Esophagus (tissue), 2 donors: ENCODE measurements at regions not wholly inside any gene's neighbourhood (a gene's known extent, or its start where the extent isn't known, plus 50 kb on each side); places are given as distances from the start of the nearest gene placed in this dataset.

Source experiments
- H3K27ac ChIP-seq, 2 donors: one replicate each; pipeline ENCODE4 v1.5.1; 2013; ENCODE audit warnings: low read depth in 2 of 2, mild to moderate bottlenecking in 2 of 2, inconsistent platforms in 1 of 2, low read length in 1 of 2, moderate library complexity in 1 of 2
- H3K27me3 ChIP-seq, 2 donors: one replicate each; pipeline ENCODE4 v1.6.1; 2013; ENCODE audit warnings: low read length in 2 of 2, control low read depth in 1 of 2, mild to moderate bottlenecking in 1 of 2; ENCODE audit not compliant: insufficient read depth in 2 of 2, control insufficient read depth in 1 of 2
- H3K36me3 ChIP-seq, 2 donors: one replicate each; pipeline ENCODE4 v1.6.1; 2013; ENCODE audit warnings: low read length in 1 of 2; ENCODE audit not compliant: control insufficient read depth in 2 of 2, insufficient read depth in 2 of 2
- H3K4me1 ChIP-seq, 2 donors: one replicate each; pipeline ENCODE4 v1.6.1; 2013; ENCODE audit warnings: low read length in 1 of 2; ENCODE audit not compliant: control insufficient read depth in 2 of 2, insufficient read depth in 2 of 2
- H3K4me3 ChIP-seq, 2 donors: one replicate each; pipeline ENCODE4 v1.5.1; 2013; ENCODE audit warnings: low read length in 2 of 2, mild to moderate bottlenecking in 2 of 2, low read depth in 1 of 2, moderate library complexity in 1 of 2
- H3K9me3 ChIP-seq, 2 donors: one replicate each; pipeline ENCODE4 v1.6.1; 2013; ENCODE audit warnings: mild to moderate bottlenecking in 2 of 2, low read depth in 1 of 2, low read length in 1 of 2, moderate library complexity in 1 of 2; ENCODE audit not compliant: control insufficient read depth in 2 of 2, insufficient read depth in 1 of 2
- WGBS, 2 donors: extraction: QIAGEN DNeasy Blood & Tissue Kit; methylation state at CpG; one replicate each; pipeline ENCODE4 v1.1.7; 2013; 5-methylcytosine and 5-hydroxymethylcytosine counted together
- donor health status: healthy with polysubstance abuse.
- donor health status: Bipolar disorder and iron deficiency.

DNA sequence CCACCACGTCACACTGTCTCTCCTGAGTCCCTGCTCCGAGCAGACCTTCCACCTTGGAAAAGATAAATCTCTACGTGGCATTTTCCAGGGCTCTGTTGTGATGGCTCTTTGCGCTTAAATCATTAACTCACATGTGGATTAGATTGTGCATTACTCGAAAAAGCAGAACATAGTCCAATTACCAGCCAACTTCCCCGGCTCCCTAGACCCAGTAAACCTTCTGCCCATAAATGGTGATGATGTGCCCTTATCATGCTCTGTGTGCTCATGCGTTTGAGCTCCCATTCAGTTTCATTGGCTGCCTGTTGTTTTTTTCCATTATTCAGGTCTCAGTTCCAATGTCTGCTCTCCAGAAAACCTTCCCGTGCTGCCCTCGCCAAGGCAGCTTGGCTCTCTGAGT is 471.2 kb downstream of the GLRX3 start:
- whole genome bisulfite sequencing, 2 donors, result 77 to 84% methylated on average over 9 of the region's 9 CpGs
- Histone ChIP-seq H3K27ac (no peak overlapping the region), H3K36me3 (no peaks in the 10 kb centered on the region), H3K27me3 (no peaks in the 10 kb centered on the region), H3K4me3 (no peak overlapping the region), H3K4me1 (no peaks in the 10 kb centered on the region), H3K9me3 (peaks cover 11 to 12% of the 10 kb centered on the region in 2 donors)

DNA sequence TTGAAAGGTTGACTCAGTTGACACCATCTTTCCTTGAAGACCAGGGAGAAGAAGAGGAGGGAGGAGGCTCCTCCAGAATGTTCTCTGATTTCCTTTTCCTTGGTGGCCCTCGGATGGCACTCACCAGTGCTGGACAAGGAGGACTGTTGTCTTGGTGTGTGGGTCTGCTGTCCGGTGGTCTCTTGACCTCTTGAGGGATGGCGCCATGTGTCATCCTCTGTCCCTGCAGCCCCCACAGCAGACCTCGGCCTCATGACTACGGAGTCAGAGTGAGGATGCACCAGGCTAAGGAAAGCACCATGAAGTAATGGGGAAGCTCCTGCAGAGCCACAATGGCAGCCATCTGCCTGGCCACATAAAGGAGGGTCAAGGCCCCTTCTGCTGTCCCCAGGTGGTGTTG is 475.0 kb downstream of the GLRX3 start:
- H3K36me3 ChIP-seq, result no peaks in the 10 kb centered on the region
- peaks cover 4 to 9% of the 10 kb centered on the region in 2 donors for H3K9me3 ChIP-seq
- no peak overlapping the region for H3K4me3 ChIP-seq
- no peak overlapping the region for H3K27ac ChIP-seq
- 85% methylated on average over 5 of the region's 5 CpGs for WGBS, 2 donors
- no peaks in the 10 kb centered on the region for H3K4me1 ChIP-seq
- no peaks in the 10 kb centered on the region for H3K27me3 ChIP-seq

DNA sequence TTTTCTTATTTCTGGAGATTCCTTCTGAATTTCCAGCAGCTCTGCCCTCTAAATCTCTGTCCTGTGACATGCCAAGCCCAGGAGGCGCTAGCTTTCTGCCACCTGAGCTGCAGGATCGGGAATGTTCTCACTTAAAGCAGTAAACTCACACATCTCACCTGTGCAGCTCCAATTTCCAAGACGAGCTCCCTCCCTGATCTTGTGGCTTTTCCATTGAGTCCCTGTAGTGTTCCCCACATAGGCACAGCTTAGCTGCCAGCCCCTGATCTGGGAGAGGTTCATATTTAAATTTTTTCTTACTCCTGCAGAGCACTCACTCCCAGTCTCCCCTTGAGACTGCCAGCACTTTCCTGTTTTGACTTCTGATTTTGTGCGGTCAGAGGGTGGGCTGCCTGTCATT is 479.3 kb downstream of the GLRX3 start:
- WGBS, 2 donors, result 12 to 14% methylated on average over 4 of the region's 4 CpGs
- no peaks in the 10 kb centered on the region for H3K27me3 ChIP-seq
- H3K27ac ChIP-seq, result no peak overlapping the region
- H3K4me1 ChIP-seq, result no peaks in the 10 kb centered on the region
- peaks cover 4 to 9% of the 10 kb centered on the region in 2 donors for H3K9me3 ChIP-seq
- no peak overlapping the region for H3K4me3 ChIP-seq
- H3K36me3 ChIP-seq, result no peaks in the 10 kb centered on the region

DNA sequence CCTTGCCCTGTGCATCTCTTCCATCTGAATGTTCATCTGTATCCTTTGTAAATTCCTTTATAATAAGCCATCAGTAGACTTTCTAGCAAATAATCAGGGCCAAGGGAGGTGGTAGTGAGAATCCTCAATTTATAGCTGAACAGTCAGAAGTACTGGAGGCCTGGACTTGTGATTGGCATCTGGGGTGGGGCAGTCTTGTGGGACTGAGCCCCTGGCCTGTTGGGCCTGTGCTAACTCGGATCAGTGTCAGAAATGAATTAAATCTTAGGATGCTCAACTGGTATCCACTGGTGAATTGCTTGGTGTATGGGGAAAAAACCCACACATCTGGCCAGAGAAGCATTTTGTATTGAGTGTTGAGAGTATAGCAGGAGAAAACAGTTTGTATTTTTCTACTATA is 481.8 kb downstream of the GLRX3 start:
- Histone ChIP-seq H3K4me1 (no peaks in the 10 kb centered on the region), H3K36me3 (no peaks in the 10 kb centered on the region)
- WGBS, 2 donors, result 60 to 67% methylated on average over 1 of the region's 1 CpG

DNA sequence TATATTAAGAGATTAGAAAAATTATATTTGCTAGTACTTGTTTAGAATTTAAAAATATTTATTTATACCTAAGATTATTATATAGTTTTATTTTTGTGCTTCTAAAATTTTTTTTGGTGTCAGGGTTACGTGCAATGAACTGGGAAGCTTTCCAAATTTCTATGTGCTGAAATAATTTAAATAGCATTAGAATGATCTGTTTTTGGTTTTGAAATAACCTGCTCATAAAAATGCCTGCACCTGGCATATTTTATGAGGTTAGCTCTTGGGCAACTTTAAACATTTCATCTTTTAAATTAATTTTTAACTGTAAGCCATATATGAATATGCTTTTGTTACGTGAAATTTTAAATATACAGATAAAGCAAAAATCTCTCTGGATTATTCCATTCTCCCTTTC is 482.5 kb downstream of the GLRX3 start:
- WGBS, 2 donors, result 47 to 56% methylated on average over 2 of the region's 2 CpGs
- H3K4me3 ChIP-seq, result no peak overlapping the region
- H3K4me1 ChIP-seq, result no peaks in the 10 kb centered on the region
- H3K36me3 ChIP-seq, result no peaks in the 10 kb centered on the region
- no peak overlapping the region for H3K27ac ChIP-seq
- no peaks in the 10 kb centered on the region for H3K27me3 ChIP-seq
- H3K9me3 ChIP-seq, result peaks cover 3 to 10% of the 10 kb centered on the region in 2 donors

More for the DNA sequence above, 481.8 kb downstream of the GLRX3 start:
- H3K27me3 ChIP-seq, result no peaks in the 10 kb centered on the region
- no peak overlapping the region for H3K4me3 ChIP-seq
- H3K9me3 ChIP-seq, result peaks cover 3 to 10% of the 10 kb centered on the region in 2 donors
- H3K27ac ChIP-seq, result no peak overlapping the region

DNA sequence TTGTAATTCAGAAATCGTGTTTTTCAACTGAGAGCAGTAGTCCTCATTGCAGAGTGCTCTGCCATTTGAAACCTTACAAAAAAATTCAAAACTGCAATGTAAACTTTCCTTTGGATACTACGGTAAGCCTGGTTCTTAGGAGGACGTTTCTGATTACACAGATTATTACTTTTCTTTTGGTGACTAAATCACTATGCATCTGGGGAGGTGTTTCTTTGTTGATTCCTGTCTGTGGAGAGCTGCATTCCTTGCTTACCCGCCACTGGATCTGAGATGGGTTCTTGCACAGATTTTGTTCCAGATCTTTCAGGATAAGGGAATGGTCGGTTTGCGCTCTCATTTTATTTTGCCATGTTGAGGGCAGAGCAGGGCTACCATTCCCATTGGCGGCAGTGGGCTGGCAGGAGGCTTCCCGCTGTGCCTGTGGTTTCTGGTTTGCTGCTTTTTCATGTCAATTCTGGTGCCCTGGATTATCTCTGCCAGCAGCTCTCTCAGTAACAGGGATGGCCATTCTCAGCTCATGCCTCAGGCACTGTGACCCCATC is 485.1 kb downstream of the GLRX3 start:
- no peak overlapping the region for H3K4me3 ChIP-seq
- H3K27ac ChIP-seq, result no peak overlapping the region
- H3K9me3 ChIP-seq, result peaks cover 7 to 10% of the 10 kb centered on the region in 2 donors
- no peaks in the 10 kb centered on the region for H3K27me3 ChIP-seq
- WGBS, 2 donors, result 55 to 60% methylated on average over 8 of the region's 8 CpGs
- no peaks in the 10 kb centered on the region for H3K4me1 ChIP-seq
- no peaks in the 10 kb centered on the region for H3K36me3 ChIP-seq

DNA sequence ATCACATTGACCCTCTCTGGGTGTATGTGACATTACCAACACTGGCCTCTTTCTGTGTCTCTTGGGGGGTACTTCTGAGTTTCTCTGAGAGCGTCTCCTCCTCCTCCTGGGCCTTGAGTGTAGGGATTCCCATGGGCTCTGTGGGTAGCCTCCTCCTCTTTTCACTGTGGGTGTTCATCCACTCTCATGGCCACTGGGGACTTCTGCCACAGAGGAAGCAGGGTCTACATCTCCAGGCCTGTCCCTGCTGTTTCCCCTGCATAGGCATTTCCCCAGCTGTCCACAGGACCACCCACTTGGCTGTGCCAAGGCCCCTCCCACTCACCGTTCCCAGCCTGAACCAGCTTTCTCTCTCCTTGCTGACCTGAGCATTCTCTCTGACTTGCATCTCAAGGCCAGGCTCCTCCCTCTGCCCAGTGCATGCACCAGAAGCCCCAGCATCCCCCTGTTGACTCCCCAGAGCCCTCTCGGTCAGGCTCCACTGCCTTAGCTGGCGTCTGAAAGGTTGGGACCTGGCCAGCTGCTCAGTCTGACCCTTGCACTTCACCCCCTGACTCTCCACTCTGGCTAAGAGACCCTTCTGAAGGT is 487.6 kb downstream of the GLRX3 start:
- H3K4me1 ChIP-seq, result no peaks in the 10 kb centered on the region
- H3K9me3 ChIP-seq, result peaks cover 4 to 7% of the 10 kb centered on the region in 2 donors
- no peaks in the 10 kb centered on the region for H3K27me3 ChIP-seq
- H3K36me3 ChIP-seq, result no peaks in the 10 kb centered on the region
- 44 to 48% methylated on average over 4 of the region's 4 CpGs for WGBS, 2 donors
- H3K27ac ChIP-seq, result no peak overlapping the region
- no peak overlapping the region for H3K4me3 ChIP-seq

DNA sequence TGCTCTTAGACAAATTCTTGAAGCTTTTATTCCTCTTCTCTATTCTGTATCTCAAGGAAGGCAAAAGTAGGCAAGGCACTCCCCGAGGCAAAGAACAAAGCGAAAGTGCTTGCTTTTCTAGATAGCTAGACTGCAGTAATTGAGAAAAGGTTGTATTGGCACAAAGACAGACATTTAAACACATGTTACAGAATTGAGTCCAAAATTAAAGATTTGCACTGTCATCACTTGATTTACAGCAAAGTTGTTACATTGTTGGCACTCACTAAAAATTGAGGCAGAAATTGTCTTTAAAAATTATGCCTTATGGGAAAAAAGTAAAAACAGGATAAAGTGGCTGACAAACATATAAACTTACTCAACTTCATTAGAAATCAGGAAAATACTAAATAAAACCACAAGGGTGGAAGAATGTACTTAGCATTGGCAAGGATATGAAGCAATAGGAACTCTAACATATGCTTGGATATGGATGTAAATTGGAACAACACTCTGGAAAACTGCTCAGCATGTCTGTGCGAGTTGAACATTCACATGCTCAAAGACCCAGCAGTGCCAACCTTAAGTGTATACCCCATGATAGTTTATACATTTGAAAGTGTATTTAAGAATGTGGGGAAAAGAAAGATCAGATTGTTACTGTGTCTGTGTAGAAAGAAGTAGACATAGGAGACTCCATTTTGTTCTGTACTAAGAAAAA is 491.3 kb downstream of the GLRX3 start:
- 64 to 80% methylated on average over 3 of the region's 3 CpGs for WGBS, 2 donors
- Histone ChIP-seq H3K27ac (no peak overlapping the region), H3K27me3 (no peaks in the 10 kb centered on the region), H3K36me3 (no peaks in the 10 kb centered on the region), H3K9me3 (peaks cover 0 to 7% of the 10 kb centered on the region in 2 donors), H3K4me1 (no peaks in the 10 kb centered on the region), H3K4me3 (no peak overlapping the region)

DNA sequence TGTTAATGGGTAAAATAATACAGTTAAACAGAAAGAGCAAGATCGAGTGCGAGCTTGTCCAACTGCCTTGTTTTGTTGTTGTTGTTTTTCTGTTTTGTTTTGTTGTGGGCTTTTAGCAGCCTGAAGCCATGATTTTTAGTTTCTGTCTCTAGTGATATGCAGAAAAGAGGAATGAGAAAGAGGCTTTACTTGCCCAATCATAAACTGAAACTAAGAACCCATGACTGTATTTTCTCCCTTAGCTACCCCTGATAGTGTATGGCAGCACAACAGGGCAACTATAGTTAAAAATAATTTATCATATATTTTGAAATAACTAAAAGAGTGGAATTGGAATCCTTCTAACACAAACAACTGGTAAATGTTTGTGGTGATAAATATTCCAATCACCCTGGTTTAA is 493.9 kb downstream of the GLRX3 start:
- no peak overlapping the region for H3K4me3 ChIP-seq
- no peaks in the 10 kb centered on the region for H3K27me3 ChIP-seq
- H3K27ac ChIP-seq, result no peak overlapping the region
- H3K36me3 ChIP-seq, result no peaks in the 10 kb centered on the region
- 87 to 89% methylated on average over 2 of the region's 2 CpGs for WGBS, 2 donors
- peaks cover 2 to 4% of the 10 kb centered on the region in 2 donors for H3K9me3 ChIP-seq
- no peaks in the 10 kb centered on the region for H3K4me1 ChIP-seq
